WTC11 (cell line): ENCODE measurements at regions not wholly inside any gene's neighbourhood (a gene's known extent, or its start where the extent isn't known, plus 50 kb on each side); places are given as distances from the start of the nearest gene placed in this dataset.

Experiments
- ATF2 ChIP-seq: sonication (generic); formaldehyde crosslinking; IDR thresholded peaks from 2 replicates; pipeline ENCODE4 v1.8.1; 2022; ENCODE audit warnings: low read depth, missing genetic modification reagents, borderline replicate concordance
- ATF6 ChIP-seq: sonication (generic); formaldehyde crosslinking; IDR thresholded peaks from 2 replicates; pipeline ENCODE4 v1.8.1; 2023; ENCODE audit warnings: mild to moderate bottlenecking, missing genetic modification reagents
- CTCF ChIP-seq: fragments of 200-600 bp; IDR thresholded peaks from 2 replicates; pipeline ENCODE4 v1.8.0; 2022; ENCODE audit warnings: antibody characterized with exemption
- FOXJ3 ChIP-seq: sonication (generic); formaldehyde crosslinking; IDR thresholded peaks from 2 replicates; pipeline ENCODE4 v1.9.0; 2021; ENCODE audit warnings: missing genetic modification reagents, mild to moderate bottlenecking, borderline replicate concordance
- HMGXB4 ChIP-seq: sonication (generic); formaldehyde crosslinking; IDR thresholded peaks from 2 replicates; pipeline ENCODE4 v1.8.1; 2023; ENCODE audit warnings: mild to moderate bottlenecking, moderate library complexity, missing genetic modification reagents
- TCF7 ChIP-seq: sonication (generic); formaldehyde crosslinking; IDR thresholded peaks from 2 replicates; pipeline ENCODE4 v1.8.0; 2022; ENCODE audit warnings: mild to moderate bottlenecking, low read depth, missing genetic modification reagents, moderate library complexity
- ZSCAN18 ChIP-seq: fragments of 250-450 bp; sonication (Bioruptor Pico); IDR thresholded peaks from 2 replicates; pipeline ENCODE4 v2.1.2; 2022; ENCODE audit warnings: mild to moderate bottlenecking, moderate library complexity

GRCh38 chr12:77615332-77615731 lies 215.4 kb upstream of the NAV3 start:
- TF ChIP-seq CTCF = 0 out of 2 replicates have a peak, but pooled peaks have one; percentile 13
- TF ChIP-seq ATF2 (CRISPR knock-in tag) = no peak
- no peak for TF ChIP-seq ZSCAN18
- no peak for TF ChIP-seq HMGXB4 (CRISPR knock-in tag)
- TF ChIP-seq TCF7 (CRISPR knock-in tag) = no peak
- no peak for TF ChIP-seq ATF6 (CRISPR knock-in tag)
- TF ChIP-seq FOXJ3 (CRISPR knock-in tag) = no peak
